ENCODE measurements at regions not wholly inside any gene's neighbourhood (a gene's known extent, or its start where the extent isn't known, plus 50 kb on each side); places are given as distances from the start of the nearest gene placed in this dataset.

DNA sequence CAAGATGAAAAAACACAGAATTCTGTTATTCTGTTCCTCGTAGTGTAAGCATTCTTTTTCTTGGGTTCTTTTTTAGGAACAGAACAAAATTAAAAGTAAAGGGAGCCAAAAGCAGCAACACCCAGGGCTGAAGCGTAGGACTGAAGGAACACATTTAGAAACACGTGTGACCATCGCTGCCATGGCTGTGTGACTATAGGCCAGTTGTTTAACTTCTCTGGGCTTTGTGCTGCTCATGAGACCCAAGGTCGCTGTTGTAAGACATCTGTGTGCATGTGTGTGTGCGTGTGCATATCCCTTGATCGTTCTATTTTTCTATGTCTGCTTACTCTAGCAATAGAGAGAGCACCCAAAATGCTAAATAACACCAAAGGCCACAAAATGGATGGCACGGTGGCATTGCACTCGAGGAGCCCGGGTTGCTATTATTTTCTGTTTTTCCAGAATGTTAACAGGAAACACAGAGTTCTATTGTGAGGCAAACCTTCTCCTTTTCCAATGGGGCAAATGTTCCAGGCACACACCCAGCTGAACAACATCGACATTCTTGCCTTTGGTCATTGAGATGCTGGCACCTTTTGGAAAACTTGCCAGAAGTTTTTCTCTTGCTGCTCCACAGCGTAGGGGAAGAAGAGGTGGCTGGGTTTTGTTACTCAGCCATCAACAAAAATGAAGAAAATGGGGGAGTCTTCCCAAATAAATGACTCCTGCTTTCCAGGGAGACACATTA, 267.8 kb upstream of the ECI2 start:
- in situ Hi-C loops (cut with MboI) (no loop called here), intact Hi-C loops (cut with micrococcal nuclease) (no loop called here)
- BruUV-seq (replicated peaks): no TSS peak
- H3K4me1 ChIP-seq (replicated peaks in 1 of 2; ENCODE audit: control insufficient read depth in 2 of 2, insufficient read depth in 2 of 2, low read length in 2 of 2): peaks cover 3 to 4% of the 10 kb centered on the region in 2 experiments; a peak in 3 of 5 replicates
- H3K27ac ChIP-seq (ENCODE audit: extremely low read depth, low read depth, low read length): no peak overlapping the region
- H3K27me3 ChIP-seq (ENCODE audit: control insufficient read depth in 2 of 2, insufficient read depth in 2 of 2, low read length in 2 of 2): peaks cover 9 to 43% of the 10 kb centered on the region in 2 experiments
- H2AFZ ChIP-seq (ENCODE audit: low read depth, low read length): no peak overlapping the region; the same call in 1 of the 2 replicates
- no peak overlapping the region for H3K4me2 ChIP-seq (ENCODE audit: insufficient read depth, low read length)
- H3K9ac ChIP-seq (ENCODE audit: insufficient read depth in 1 of 2, low read depth in 2 of 2, low read length in 2 of 2): no peak overlapping the region
- POLR2A ChIA-PET: interaction anchor here (0.7 to 1.0 kb wide), 2 partner anchors 32 to 1555 kb away, joined by 4 read pairs; no protein-coding TSS in a partner anchor
- H3K9me1 ChIP-seq (ENCODE audit: control insufficient read depth, insufficient read depth, low read length): no peaks in the 10 kb centered on the region
- CTCF ChIA-PET (ENCODE audit: low intra/inter-chr PET ratio): no interaction called here
- H3K79me2 ChIP-seq (ENCODE audit: control insufficient read depth, insufficient read depth, low read length): no peaks in the 10 kb centered on the region
- DNase-seq (ENCODE audit: extremely low read depth in 1 of 4, low spot score in 3 of 4): no peak
- 5% methylated on average over 12 of the region's 12 CpGs for WGBS (ENCODE audit: insufficient coverage, low coverage, missing lambda C conversion rate)
- ATAC-seq: no peak
- no peak overlapping the region for H3K4me3 ChIP-seq
- H3K9me3 ChIP-seq (replicated peaks; ENCODE audit: control insufficient read depth, insufficient read depth, low read depth, low read length): no peaks in the 10 kb centered on the region
- no peaks in the 10 kb centered on the region for H4K20me1 ChIP-seq (replicated peaks; ENCODE audit: control insufficient read depth, insufficient read depth, low read length)
- FAIRE-seq: no peak
- no peaks in the 10 kb centered on the region for H3K36me3 ChIP-seq (ENCODE audit: control insufficient read depth, insufficient read depth, low read length)
- TF ChIP-seq ZFP36 (IDR thresholded peaks at IDR 0.05; ENCODE audit: low read depth, low read length, partially characterized antibody) (peak; percentile 58), TRIM28 (IDR thresholded peaks at IDR 0.05) (no peak), RBM25 (IDR thresholded peaks at IDR 0.05; ENCODE audit: low read depth, low read length, severe bottlenecking) (peak; percentile 58)

DNA sequence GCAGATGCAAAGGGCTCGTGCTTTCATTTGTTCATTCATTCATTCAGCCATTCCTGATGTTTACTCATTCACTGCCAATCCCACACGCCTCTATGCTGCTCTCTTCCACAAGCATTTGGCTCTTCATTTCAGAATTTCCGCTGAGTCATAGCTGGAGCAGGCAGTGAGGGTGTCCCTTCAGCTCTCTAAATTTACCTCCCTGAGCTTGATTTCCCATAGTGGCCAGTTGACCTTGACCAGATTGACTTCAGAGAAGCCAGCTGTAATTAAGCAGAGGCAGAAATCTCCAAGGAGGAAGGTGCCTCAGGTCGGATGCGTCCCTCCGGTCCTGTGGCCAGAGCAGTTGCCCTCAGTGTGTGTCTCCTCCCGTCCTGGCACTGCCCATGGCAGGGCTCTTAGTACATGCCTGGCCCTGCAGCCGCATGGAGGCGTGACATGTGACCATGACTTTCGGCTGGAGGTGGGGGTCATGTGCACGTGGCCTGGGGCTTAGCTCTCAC, 267.2 kb upstream of the ECI2 start:
- Histone ChIP-seq H3K27me3 (ENCODE audit: control insufficient read depth in 2 of 2, insufficient read depth in 2 of 2, low read length in 2 of 2) (peaks cover 12 to 50% of the 10 kb centered on the region in 2 experiments), H3K27ac (ENCODE audit: extremely low read depth, low read depth, low read length) (no peak overlapping the region), H3K9ac (ENCODE audit: insufficient read depth in 1 of 2, low read depth in 2 of 2, low read length in 2 of 2) (peak overlapping the region in 1 of 2 experiments; percentile 68; a peak in 2 of 4 replicates), H3K79me2 (ENCODE audit: control insufficient read depth, insufficient read depth, low read length) (no peaks in the 10 kb centered on the region), H3K4me1 (replicated peaks in 1 of 2; ENCODE audit: control insufficient read depth in 2 of 2, insufficient read depth in 2 of 2, low read length in 2 of 2) (peaks cover 3 to 4% of the 10 kb centered on the region in 2 experiments; a peak in 3 of 5 replicates), H3K9me3 (replicated peaks; ENCODE audit: control insufficient read depth, insufficient read depth, low read depth, low read length) (no peaks in the 10 kb centered on the region), H3K36me3 (ENCODE audit: control insufficient read depth, insufficient read depth, low read length) (no peaks in the 10 kb centered on the region), H3K4me3 (no peak overlapping the region), H3K4me2 (ENCODE audit: insufficient read depth, low read length) (peak overlapping the region; percentile 5; the same call in 1 of the 2 replicates), H4K20me1 (replicated peaks; ENCODE audit: control insufficient read depth, insufficient read depth, low read length) (no peaks in the 10 kb centered on the region), H3K9me1 (ENCODE audit: control insufficient read depth, insufficient read depth, low read length) (no peaks in the 10 kb centered on the region), H2AFZ (ENCODE audit: low read depth, low read length) (no peak overlapping the region)
- ChIA-PET CTCF (ENCODE audit: low intra/inter-chr PET ratio) (no interaction called here), POLR2A (interaction anchor here (1.0 kb wide), 1 partner anchor 31 kb away, joined by 4 read pairs; no protein-coding TSS in a partner anchor)
- in situ Hi-C loops (cut with MboI): no loop called here
- peak; percentile 68 for FAIRE-seq
- BruUV-seq (replicated peaks): no TSS peak
- WGBS (ENCODE audit: insufficient coverage, low coverage, missing lambda C conversion rate): 9% methylated on average over 11 of the region's 11 CpGs
- intact Hi-C loops (cut with micrococcal nuclease): no loop called here
- peak; percentile 67 for ATAC-seq
- DNase-seq (ENCODE audit: extremely low read depth in 1 of 4, low spot score in 3 of 4): peak in 1 of 4 experiments; percentile 44
- TF ChIP-seq NFE2 (IDR thresholded peaks at IDR 0.05; ENCODE audit: low read depth): peak; percentile 96
- no peak for TF ChIP-seq STAG1 (CRISPR knock-in tag; IDR thresholded peaks at IDR 0.05; ENCODE audit: borderline replicate concordance)
- no peak for TF ChIP-seq RBBP5 (IDR thresholded peaks at IDR 0.05; ENCODE audit: borderline replicate concordance, insufficient read depth, low read length, poor library complexity, severe bottlenecking)
- peak; percentile 67; the same call in 1 of the 2 replicates for TF ChIP-seq L3MBTL2 (IDR thresholded peaks at IDR 0.05)
- TF ChIP-seq SNRNP70 (optimal IDR thresholded peaks at IDR 0.05; ENCODE audit: low read depth, low read length): no peak
- no peak for TF ChIP-seq MCM3 (IDR thresholded peaks at IDR 0.05)
- TF ChIP-seq MAFF (IDR thresholded peaks at IDR 0.05; ENCODE audit: low read length): peak; percentile 90
- peak; percentile 98 for TF ChIP-seq MAFG (tag; conservative IDR thresholded peaks at IDR 0.05)
- peak; percentile 88 for TF ChIP-seq ZNF316 (IDR thresholded peaks at IDR 0.05)
- no peak for TF ChIP-seq CAMTA2 (CRISPR knock-in tag; conservative IDR thresholded peaks at IDR 0.05)

Data from K562 (cell line).